Smooth muscle cell (in vitro differentiated cells): ENCODE measurements at regions not wholly inside any gene's neighbourhood (a gene's known extent, or its start where the extent isn't known, plus 50 kb on each side); places are given as distances from the start of the nearest gene placed in this dataset.

ENCODE experiments used
- DNase-seq: peaks from one replicate; lab custom pipeline; 2025; ENCODE audit not compliant: unreplicated experiment; lab: John Stamatoyannopoulos, UW
- H2AFZ ChIP-seq: fragments of 200-600 bp; sonication (generic); 2 replicates; pipeline ENCODE4 v1.6.0; 2016; ENCODE audit warnings: antibody characterized with exemption, low read depth, mild to moderate bottlenecking
- H3F3A ChIP-seq: fragments of 200-600 bp; sonication (generic); 2 replicates; pipeline ENCODE4 v1.6.0; 2017; ENCODE audit warnings: antibody characterized with exemption, low read depth
- H3K27ac ChIP-seq: fragments of 200-600 bp; sonication (generic); 2 replicates; pipeline ENCODE4 v1.5.1; 2016; ENCODE audit warnings: low read depth, mild to moderate bottlenecking
- H3K27me3 ChIP-seq: fragments of 200-600 bp; sonication (generic); 2 replicates; pipeline ENCODE4 v1.6.1; 2016; ENCODE audit warnings: low read depth, mild to moderate bottlenecking
- H3K36me3 ChIP-seq: fragments of 200-600 bp; sonication (generic); 2 replicates; pipeline ENCODE4 v1.5.1; 2016; ENCODE audit warnings: low read depth
- H3K4me1 ChIP-seq: fragments of 200-600 bp; sonication (generic); 2 replicates; pipeline ENCODE4 v1.5.1; 2016; ENCODE audit warnings: low read depth
- H3K4me2 ChIP-seq: fragments of 200-600 bp; sonication (generic); 2 replicates; pipeline ENCODE4 v1.6.0; 2016; ENCODE audit warnings: mild to moderate bottlenecking
- H3K4me3 ChIP-seq: fragments of 200-600 bp; sonication (generic); 2 replicates; pipeline ENCODE4 v1.5.1; 2016; ENCODE audit warnings: mild to moderate bottlenecking
- H3K79me2 ChIP-seq: fragments of 200-600 bp; sonication (generic); 2 replicates; pipeline ENCODE4 v1.6.0; 2016; ENCODE audit warnings: low read depth, mild to moderate bottlenecking
- H3K9ac ChIP-seq: fragments of 200-600 bp; sonication (generic); 2 replicates; pipeline ENCODE4 v1.6.0; 2016; ENCODE audit warnings: low read depth
- H3K9me3 ChIP-seq: fragments of 200-600 bp; sonication (generic); replicated peaks from 2 replicates; pipeline ENCODE4 v1.5.1; 2016; ENCODE audit warnings: low read depth
- H4K20me1 ChIP-seq: fragments of 200-600 bp; sonication (generic); 2 replicates; pipeline ENCODE4 v1.6.0; 2016; ENCODE audit warnings: low read depth
- CTCF ChIP-seq: fragments of 200-600 bp; sonication (generic); IDR thresholded peaks from 2 replicates; pipeline ENCODE4 v1.5.1; 2017; ENCODE audit warnings: borderline replicate concordance, mild to moderate bottlenecking, antibody characterized with exemption; ENCODE audit not compliant: insufficient read depth, poor library complexity, severe bottlenecking
- WGBS: methylation state at CpG from one replicate; pipeline ENCODE4 v1.1.7; 2016; ENCODE audit warnings: low lambda C conversion rate; 5-methylcytosine and 5-hydroxymethylcytosine counted together

GRCh38 chr5:168216989-168217388, 74.5 kb upstream of the WWC1 start:
- H3K4me1 ChIP-seq: peaks cover 8% of the 10 kb centered on the region
- no peaks in the 10 kb centered on the region for H3K9me3 ChIP-seq
- DNase-seq: no peak
- no peak overlapping the region for H3K9ac ChIP-seq
- no peaks in the 10 kb centered on the region for H3K27me3 ChIP-seq
- H3F3A ChIP-seq: no peaks in the 10 kb centered on the region
- H3K4me2 ChIP-seq: no peak overlapping the region
- H3K27ac ChIP-seq: no peak overlapping the region
- H3K36me3 ChIP-seq: no peaks in the 10 kb centered on the region
- no peak overlapping the region for H3K4me3 ChIP-seq
- TF ChIP-seq CTCF: no peak
- no peaks in the 10 kb centered on the region for H4K20me1 ChIP-seq
- H2AFZ ChIP-seq: no peak overlapping the region
- WGBS: 71% methylated on average over 2 of the region's 2 CpGs
- H3K79me2 ChIP-seq: no peaks in the 10 kb centered on the region

- TF ChIP-seq CTCF: no peak
- Histone ChIP-seq H3K27me3 (no peaks in the 10 kb centered on the region), H3F3A (no peaks in the 10 kb centered on the region), H3K4me3 (no peak overlapping the region), H3K4me1 (peaks cover 8% of the 10 kb centered on the region), H2AFZ (no peak overlapping the region), H3K79me2 (no peaks in the 10 kb centered on the region), H3K27ac (no peak overlapping the region), H3K9me3 (no peaks in the 10 kb centered on the region), H4K20me1 (no peaks in the 10 kb centered on the region), H3K9ac (no peak overlapping the region), H3K36me3 (no peaks in the 10 kb centered on the region), H3K4me2 (no peak overlapping the region)
- no peak for DNase-seq
- 93% methylated on average over 7 of the region's 7 CpGs for WGBS
Measured at GRCh38 chr5:168217497-168217896, 73.9 kb upstream of the WWC1 start.

GRCh38 chr5:168218746-168219145, 72.7 kb upstream of the WWC1 start:
- 89% methylated on average over 9 of the region's 9 CpGs for WGBS
- Histone ChIP-seq H3K27me3 (no peaks in the 10 kb centered on the region), H3K4me3 (no peak overlapping the region), H2AFZ (no peak overlapping the region), H3K9me3 (no peaks in the 10 kb centered on the region), H3K27ac (no peak overlapping the region), H3K79me2 (no peaks in the 10 kb centered on the region), H3K4me1 (peaks cover 8% of the 10 kb centered on the region), H3K4me2 (no peak overlapping the region), H3F3A (no peaks in the 10 kb centered on the region), H3K9ac (no peak overlapping the region), H4K20me1 (no peaks in the 10 kb centered on the region), H3K36me3 (no peaks in the 10 kb centered on the region)
- TF ChIP-seq CTCF: no peak
- DNase-seq: no peak

GRCh38 chr5:168219515-168220410, 71.7 kb upstream of the WWC1 start:
- peak; percentile 89 for TF ChIP-seq CTCF
- peak overlapping the region; percentile 40 for H3K4me3 ChIP-seq
- no peaks in the 10 kb centered on the region for H3K36me3 ChIP-seq
- no peaks in the 10 kb centered on the region for H4K20me1 ChIP-seq
- DNase-seq: no peak
- no peaks in the 10 kb centered on the region for H3K27me3 ChIP-seq
- H3K9ac ChIP-seq: no peak overlapping the region
- no peaks in the 10 kb centered on the region for H3K9me3 ChIP-seq
- 30% methylated on average over 8 of the region's 8 CpGs for WGBS
- no peak overlapping the region for H3K27ac ChIP-seq
- H3F3A ChIP-seq: no peaks in the 10 kb centered on the region
- H3K4me2 ChIP-seq: peak overlapping the region; percentile 74
- H3K4me1 ChIP-seq: peaks cover 8% of the 10 kb centered on the region
- peak overlapping the region; percentile 90 for H2AFZ ChIP-seq
- no peaks in the 10 kb centered on the region for H3K79me2 ChIP-seq
